ENCODE measurements at regions not wholly inside any gene's neighbourhood (a gene's known extent, or its start where the extent isn't known, plus 50 kb on each side); places are given as distances from the start of the nearest gene placed in this dataset.
A peak's percentile ranks its signal among the peaks of the same experiment; 100 is the strongest.
"Not testable (repeated sequence)": the region's sequence is repeated elsewhere in the genome, so short reads cannot be mapped to it uniquely, and the experiment has no call there.

- no peak for TF ChIP-seq POLR2A (IDR thresholded peaks at IDR 0.05)
- Histone ChIP-seq H3K4me1 (no peaks in the 10 kb centered on the region), H3K27ac (no peak overlapping the region), H3K27me3 (no peaks in the 10 kb centered on the region), H3K4me3 (no peak overlapping the region), H3K9me3 (no peaks in the 10 kb centered on the region), H3K36me3 (no peaks in the 10 kb centered on the region)
- DNase-seq = peak in 1 of 2 donors; percentile 6
- intact Hi-C loops (cut with DNase I; ENCODE audit: low total_unique reads) = no loop called here
These were observed 69.0 kb downstream of the DLL1 start for GRCh38 chr6:170221753-170222400.

- TF ChIP-seq CTCF (IDR thresholded peaks at IDR 0.05) = no peak
- no peak for TF ChIP-seq POLR2A (IDR thresholded peaks at IDR 0.05)
- peak in 1 of 2 donors; percentile 3 for DNase-seq
- intact Hi-C loops (cut with DNase I; ENCODE audit: low total_unique reads) = no loop called here
- H3K9me3 ChIP-seq = no peaks in the 10 kb centered on the region
- no peaks in the 10 kb centered on the region for H3K27me3 ChIP-seq
- no peak overlapping the region for H3K27ac ChIP-seq
- no peaks in the 10 kb centered on the region for H3K36me3 ChIP-seq
- no peak overlapping the region for H3K4me3 ChIP-seq
- no peaks in the 10 kb centered on the region for H3K4me1 ChIP-seq
These were observed 69.7 kb downstream of the DLL1 start for GRCh38 chr6:170221052-170221752.

- H3K36me3 ChIP-seq; H3K4me3 ChIP-seq; DNase-seq; H3K9me3 ChIP-seq; H3K4me1 ChIP-seq; H3K27ac ChIP-seq; intact Hi-C loops (cut with DNase I; ENCODE audit: low total_unique reads); H3K27me3 ChIP-seq: not testable (repeated sequence)
These were observed 77.2 kb downstream of the DLL1 start for GRCh38 chr6:170213637-170214018.

GRCh38 chr6:170212956-170213636 is 77.8 kb downstream of the DLL1 start:
- Histone ChIP-seq H3K36me3 (no peaks in the 10 kb centered on the region), H3K27me3 (no peaks in the 10 kb centered on the region), H3K27ac (no peak overlapping the region), H3K4me1 (no peaks in the 10 kb centered on the region), H3K9me3 (no peaks in the 10 kb centered on the region), H3K4me3 (no peak overlapping the region)
- intact Hi-C loops (cut with DNase I; ENCODE audit: low total_unique reads) = no loop called here
- TF ChIP-seq POLR2A (IDR thresholded peaks at IDR 0.05) (no peak), CTCF (IDR thresholded peaks at IDR 0.05) (no peak)
- peak in 1 of 2 donors; percentile 9 for DNase-seq

- Histone ChIP-seq H3K4me1 (no peaks in the 10 kb centered on the region), H3K27me3 (no peaks in the 10 kb centered on the region), H3K27ac (no peak overlapping the region), H3K4me3 (no peak overlapping the region), H3K36me3 (no peaks in the 10 kb centered on the region), H3K9me3 (no peaks in the 10 kb centered on the region)
- peak in 1 of 2 donors; percentile 6 for DNase-seq
- intact Hi-C loops (cut with DNase I; ENCODE audit: low total_unique reads) = no loop called here
- TF ChIP-seq CTCF (IDR thresholded peaks at IDR 0.05) (no peak), POLR2A (IDR thresholded peaks at IDR 0.05) (no peak)
These were observed 78.7 kb downstream of the DLL1 start for GRCh38 chr6:170212051-170212756.
